ENCODE measurements at regions not wholly inside any gene's neighbourhood (a gene's known extent, or its start where the extent isn't known, plus 50 kb on each side); places are given as distances from the start of the nearest gene placed in this dataset.

- DNase-seq: no peak
Measured at GRCh38 chr1:29744684-29745490, 508.6 kb downstream of the PTPRU start.

- DNase-seq: no peak
Measured at GRCh38 chr1:29743931-29744330, 507.6 kb downstream of the PTPRU start.

- DNase-seq: no peak
Measured at GRCh38 chr1:29743264-29743663, 506.9 kb downstream of the PTPRU start.

GRCh38 chr1:29739176-29739575 is 502.9 kb downstream of the PTPRU start:
- DNase-seq: no peak

- DNase-seq: peak; percentile 87 to 91 (median 90)
Measured at GRCh38 chr1:29736582-29737188, 500.4 kb downstream of the PTPRU start.

- peak; percentile 69 to 86 (median 80) for DNase-seq
Measured at GRCh38 chr1:29732453-29732852, 496.1 kb downstream of the PTPRU start.

GRCh38 chr1:29730623-29731022 is 494.3 kb downstream of the PTPRU start:
- no peak for DNase-seq

- DNase-seq: no peak
Measured at GRCh38 chr1:29729281-29729680, 493.0 kb downstream of the PTPRU start.

- DNase-seq: no peak
Measured at GRCh38 chr1:29728703-29729102, 492.4 kb downstream of the PTPRU start.

GRCh38 chr1:29725262-29725661 is 488.9 kb downstream of the PTPRU start:
- DNase-seq: no peak

GRCh38 chr1:29722598-29722997 is 486.3 kb downstream of the PTPRU start:
- no peak for DNase-seq

GRCh38 chr1:29719253-29719652 is 482.9 kb downstream of the PTPRU start:
- peak; percentile 54 to 89 (median 78) for DNase-seq

- DNase-seq: no peak
Measured at GRCh38 chr1:29718791-29719190, 482.5 kb downstream of the PTPRU start.

- DNase-seq: no peak
Measured at GRCh38 chr1:29716306-29716705, 480.0 kb downstream of the PTPRU start.

GRCh38 chr1:29713857-29714256 is 477.5 kb downstream of the PTPRU start:
- no peak for DNase-seq

GRCh38 chr1:29712801-29713200 is 476.5 kb downstream of the PTPRU start:
- DNase-seq: no peak

GRCh38 chr1:29712284-29712651 is 475.9 kb downstream of the PTPRU start:
- DNase-seq: peak; percentile 35 to 77 (median 70)

- peak; percentile 75 to 90 (median 85) for DNase-seq
Measured at GRCh38 chr1:29711582-29712283, 475.4 kb downstream of the PTPRU start.

GRCh38 chr1:29709704-29710280 is 473.5 kb downstream of the PTPRU start:
- no peak for DNase-seq

GRCh38 chr1:29708796-29709703 is 472.7 kb downstream of the PTPRU start:
- DNase-seq: peak in 2 of 3 donors; percentile 19 to 32

GRCh38 chr1:29708381-29708780 is 472.1 kb downstream of the PTPRU start:
- peak; percentile 70 to 75 (median 74) for DNase-seq

GRCh38 chr1:29707796-29708195 is 471.5 kb downstream of the PTPRU start:
- DNase-seq: no peak
